HG03175 (cell line): ENCODE measurements at regions not wholly inside any gene's neighbourhood (a gene's known extent, or its start where the extent isn't known, plus 50 kb on each side); places are given as distances from the start of the nearest gene placed in this dataset.
A peak's percentile ranks its signal among the peaks of the same experiment; 100 is the strongest.
"Not testable (repeated sequence)": the region's sequence is repeated elsewhere in the genome, so short reads cannot be mapped to it uniquely, and the experiment has no call there.

ENCODE experiments used
- ATAC-seq: cut with Tn5 transposase; IDR thresholded peaks from one replicate; pipeline ENCODE4 v1.9.1; 2021; ENCODE audit warnings: mild to moderate bottlenecking, moderate library complexity; ENCODE audit not compliant: unreplicated experiment

- ATAC-seq = not testable (repeated sequence)
Observed at GRCh38 chr16:46388354-46388753, 232.8 kb downstream of the SHCBP1 start.

- ATAC-seq = not testable (repeated sequence)
Observed at GRCh38 chr16:46387720-46388119, 233.5 kb downstream of the SHCBP1 start.

- ATAC-seq = peak; percentile 9
Observed at GRCh38 chr16:46386805-46387620, 234.2 kb downstream of the SHCBP1 start.

- ATAC-seq = not testable (repeated sequence)
Observed at GRCh38 chr16:46386110-46386771, 234.9 kb downstream of the SHCBP1 start.

GRCh38 chr16:46384285-46385061, 236.7 kb downstream of the SHCBP1 start:
- ATAC-seq = not testable (repeated sequence)

GRCh38 chr16:46383581-46383980, 237.6 kb downstream of the SHCBP1 start:
- ATAC-seq = not testable (repeated sequence)

GRCh38 chr16:46382791-46383541, 238.2 kb downstream of the SHCBP1 start:
- ATAC-seq = not testable (repeated sequence)

- not testable (repeated sequence) for ATAC-seq
Observed at GRCh38 chr16:46382079-46382478, 239.1 kb downstream of the SHCBP1 start.

- ATAC-seq = not testable (repeated sequence)
Observed at GRCh38 chr16:46381344-46381743, 239.8 kb downstream of the SHCBP1 start.
